Fibroblast of lung (primary cell): ENCODE measurements at regions not wholly inside any gene's neighbourhood (a gene's known extent, or its start where the extent isn't known, plus 50 kb on each side); places are given as distances from the start of the nearest gene placed in this dataset.

Experiments
- DNase-seq, 2 donors: peaks; one replicate each; pipeline versions ENCODE4 v3.0.0 to v3.0.0-alpha.2; 2010; ENCODE audit warnings: low read depth in 2 of 2
- H2AFZ ChIP-seq: 2 replicates; pipeline ENCODE4 v1.5.1; 2012; ENCODE audit warnings: low read length, control low read depth, inconsistent platforms
- H3K27ac ChIP-seq: 2 replicates; pipeline ENCODE4 v1.5.1; 2011; ENCODE audit warnings: low read length, control low read depth; ENCODE audit not compliant: insufficient read depth
- H3K27me3 ChIP-seq: 2 replicates; pipeline ENCODE4 v1.5.1; 2011; ENCODE audit warnings: mild to moderate bottlenecking, low read length; ENCODE audit not compliant: control insufficient read depth, insufficient read depth
- H3K36me3 ChIP-seq: 2 replicates; pipeline ENCODE4 v1.5.1; 2011; ENCODE audit warnings: low read length; ENCODE audit not compliant: control insufficient read depth, insufficient read depth
- H3K4me1 ChIP-seq: 2 replicates; pipeline ENCODE4 v1.5.1; 2011; ENCODE audit warnings: low read length; ENCODE audit not compliant: control insufficient read depth, insufficient read depth; ENCODE audit errors: extremely low read depth
- H3K4me2 ChIP-seq: 2 replicates; pipeline ENCODE4 v1.5.1; 2011; ENCODE audit warnings: low read length, control low read depth; ENCODE audit not compliant: insufficient read depth; ENCODE audit errors: extremely low read depth
- H3K4me3 ChIP-seq, 4 experiments: fragments of 200-600 bp in 1 of 4; sonication (generic) in 1 of 4; replicated peaks in 1 of 4; 2 replicates each; pipeline ENCODE4 v1.5.1; 2011 to 2016; ENCODE audit warnings: low read length in 4 of 4, low read depth in 3 of 4, mild to moderate bottlenecking in 3 of 4, control low read depth in 2 of 4, inconsistent platforms in 1 of 4, mixed read lengths in 1 of 4; ENCODE audit not compliant: insufficient read depth in 1 of 4; ENCODE audit errors: control extremely low read depth in 1 of 4
- H3K79me2 ChIP-seq: 2 replicates; pipeline ENCODE4 v1.5.1; 2012; ENCODE audit warnings: mild to moderate bottlenecking, low read length, inconsistent platforms; ENCODE audit not compliant: control insufficient read depth, insufficient read depth
- H3K9ac ChIP-seq: 2 replicates; pipeline ENCODE4 v1.5.1; 2011; ENCODE audit warnings: mild to moderate bottlenecking, low read length, control low read depth; ENCODE audit not compliant: insufficient read depth
- H3K9me3 ChIP-seq: 2 replicates; pipeline ENCODE4 v1.5.1; 2012; ENCODE audit warnings: low read depth, low read length; ENCODE audit not compliant: control insufficient read depth, insufficient read depth
- H4K20me1 ChIP-seq: 2 replicates; pipeline ENCODE4 v1.5.1; 2011; ENCODE audit warnings: low read length; ENCODE audit not compliant: control insufficient read depth, insufficient read depth; ENCODE audit errors: extremely low read depth
- CTCF ChIP-seq, 2 donors: IDR thresholded peaks in 1 of 2; conservative IDR thresholded peaks in 1 of 2; 1 replicate in 1 of 2; 2 replicates in 1 of 2; pipeline ENCODE4 v1.5.1; 2011 to 2012; ENCODE audit warnings: low read length in 2 of 2, control low read depth in 1 of 2, inconsistent platforms in 1 of 2, low read depth in 1 of 2, mild to moderate bottlenecking in 1 of 2
- EZH2 ChIP-seq: IDR thresholded peaks from 2 replicates; pipeline ENCODE4 v1.5.1; 2012; ENCODE audit warnings: low read length, control low read depth, mild to moderate bottlenecking; ENCODE audit errors: missing control alignments

- no peaks in the 10 kb centered on the region for H3K4me1 ChIP-seq
- H3K9ac ChIP-seq, result no peak overlapping the region
- no peak overlapping the region for H3K27ac ChIP-seq
- H4K20me1 ChIP-seq, result no peaks in the 10 kb centered on the region
- H3K4me3 ChIP-seq, result no peak overlapping the region
- H3K4me2 ChIP-seq, result no peak overlapping the region
- no peaks in the 10 kb centered on the region for H3K79me2 ChIP-seq
- H2AFZ ChIP-seq, result no peak overlapping the region
- H3K36me3 ChIP-seq, result no peaks in the 10 kb centered on the region
- no peaks in the 10 kb centered on the region for H3K27me3 ChIP-seq
- no peaks in the 10 kb centered on the region for H3K9me3 ChIP-seq
- DNase-seq, result no peak
- TF ChIP-seq CTCF (conservative IDR thresholded peaks at IDR 0.05 in 1 of 2, IDR thresholded peaks at IDR 0.05 in 1 of 2; ENCODE audit: low read depth in 1 of 2, low read length in 2 of 2) (no peak), EZH2 (no peak)
Observed at GRCh38 chr2:162989507-162989906, 150.9 kb upstream of the KCNH7 start.

GRCh38 chr2:162974771-162975170 is 136.2 kb upstream of the KCNH7 start:
- no peaks in the 10 kb centered on the region for H4K20me1 ChIP-seq

GRCh38 chr2:162972383-162972782 is 133.8 kb upstream of the KCNH7 start:
- no peak overlapping the region for H3K27ac ChIP-seq
- H3K4me1 ChIP-seq, result no peaks in the 10 kb centered on the region
- no peak overlapping the region for H3K4me3 ChIP-seq
- H3K4me2 ChIP-seq, result no peak overlapping the region
- no peaks in the 10 kb centered on the region for H3K36me3 ChIP-seq
- no peak overlapping the region for H2AFZ ChIP-seq
- no peak overlapping the region for H3K9ac ChIP-seq
- H3K27me3 ChIP-seq, result no peaks in the 10 kb centered on the region
- TF ChIP-seq CTCF (conservative IDR thresholded peaks at IDR 0.05 in 1 of 2, IDR thresholded peaks at IDR 0.05 in 1 of 2; ENCODE audit: low read depth in 1 of 2, low read length in 2 of 2) (no peak), EZH2 (no peak)
- no peaks in the 10 kb centered on the region for H3K9me3 ChIP-seq
- DNase-seq, result no peak
- no peaks in the 10 kb centered on the region for H3K79me2 ChIP-seq
- no peaks in the 10 kb centered on the region for H4K20me1 ChIP-seq

More at GRCh38 chr2:162974771-162975170, 136.2 kb upstream of the KCNH7 start:
- no peaks in the 10 kb centered on the region for H3K9me3 ChIP-seq
- no peaks in the 10 kb centered on the region for H3K4me1 ChIP-seq
- H3K4me3 ChIP-seq, result no peak overlapping the region
- no peak overlapping the region for H3K9ac ChIP-seq
- no peak overlapping the region for H2AFZ ChIP-seq
- no peaks in the 10 kb centered on the region for H3K27me3 ChIP-seq
- no peaks in the 10 kb centered on the region for H3K36me3 ChIP-seq
- DNase-seq, result no peak
- H3K79me2 ChIP-seq, result no peaks in the 10 kb centered on the region
- no peak overlapping the region for H3K4me2 ChIP-seq
- H3K27ac ChIP-seq, result no peak overlapping the region
- no peak for TF ChIP-seq EZH2

GRCh38 chr2:162968306-162968705 is 129.7 kb upstream of the KCNH7 start:
- DNase-seq, result no peak
- Histone ChIP-seq H3K4me2 (no peak overlapping the region), H3K4me1 (no peaks in the 10 kb centered on the region), H3K36me3 (no peaks in the 10 kb centered on the region), H2AFZ (no peak overlapping the region), H3K9me3 (no peaks in the 10 kb centered on the region), H3K27ac (no peak overlapping the region), H3K79me2 (no peaks in the 10 kb centered on the region), H3K4me3 (no peak overlapping the region), H3K9ac (no peak overlapping the region), H3K27me3 (no peaks in the 10 kb centered on the region), H4K20me1 (no peaks in the 10 kb centered on the region)
- TF ChIP-seq EZH2, result no peak
